Stimulated activated naive CD4-positive, alpha-beta T cell (primary cell): ENCODE measurements at regions not wholly inside any gene's neighbourhood (a gene's known extent, or its start where the extent isn't known, plus 50 kb on each side); places are given as distances from the start of the nearest gene placed in this dataset.
A peak's percentile ranks its signal among the peaks of the same experiment; 100 is the strongest.

Source experiments
- DNase-seq, 6 experiments: peaks; one replicate each; lab custom pipeline; 2025; lab: John Stamatoyannopoulos, UW

DNA sequence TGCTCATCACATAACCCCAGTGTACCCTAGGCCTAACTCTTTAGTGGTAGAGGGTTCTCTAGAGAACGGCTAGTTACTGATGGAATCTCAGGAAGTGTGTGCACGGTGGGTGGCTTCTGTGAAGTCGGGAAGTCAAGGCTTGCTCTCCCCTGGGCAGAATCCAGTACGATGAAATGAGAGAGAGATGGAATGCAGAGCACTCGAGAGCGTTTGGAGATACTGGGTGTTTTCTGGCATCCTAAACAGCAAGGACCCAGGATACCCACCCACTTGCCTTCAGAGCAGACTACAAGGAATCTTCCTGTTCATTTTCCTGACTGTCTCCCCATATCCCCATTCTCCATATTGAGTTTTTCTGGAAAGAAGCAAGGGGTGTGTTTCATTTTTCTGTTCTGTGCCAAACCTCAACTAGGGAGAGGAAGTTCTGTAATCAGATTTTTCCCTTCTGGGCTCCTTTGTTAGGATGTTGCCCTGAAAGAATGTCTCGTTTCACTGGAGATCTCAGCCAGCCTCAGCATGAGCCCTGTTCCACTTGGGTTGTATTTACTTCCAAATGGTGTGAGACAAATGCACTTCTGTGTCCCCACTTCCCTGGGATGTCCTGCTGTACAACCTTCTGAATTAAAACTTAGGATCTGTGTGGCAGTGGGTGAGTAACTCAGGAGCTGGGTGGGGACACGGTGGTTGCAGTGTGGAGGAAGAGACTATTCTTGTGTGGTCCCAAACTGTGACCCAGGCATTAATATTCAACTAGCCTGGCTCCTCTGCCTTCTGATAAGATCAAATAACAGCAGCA lies 108.9 kb upstream of the SPRY4 start:
- no peak for DNase-seq

DNA sequence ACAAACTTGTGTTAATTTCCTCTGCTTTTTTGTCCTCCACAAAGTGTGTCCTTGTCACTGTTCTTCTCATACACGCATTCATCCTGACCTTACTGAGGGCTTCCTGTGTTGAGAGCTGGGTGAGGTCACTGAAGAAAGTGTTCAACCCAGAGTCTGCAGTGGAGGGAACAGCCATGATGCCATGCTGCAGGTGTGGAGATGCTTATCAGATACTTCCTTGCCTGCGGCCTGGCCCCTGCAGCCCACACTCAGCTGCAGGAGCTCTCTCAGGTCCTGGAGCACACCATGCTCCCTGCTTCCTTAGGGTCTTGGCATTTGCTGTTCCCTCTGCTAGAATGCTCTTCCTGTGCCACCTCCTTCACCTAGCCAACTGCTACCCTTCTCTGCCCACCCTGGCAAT lies 108.1 kb upstream of the SPRY4 start:
- peak in 3 of 6 experiments; percentile 52 to 60 (median 59) for DNase-seq

DNA sequence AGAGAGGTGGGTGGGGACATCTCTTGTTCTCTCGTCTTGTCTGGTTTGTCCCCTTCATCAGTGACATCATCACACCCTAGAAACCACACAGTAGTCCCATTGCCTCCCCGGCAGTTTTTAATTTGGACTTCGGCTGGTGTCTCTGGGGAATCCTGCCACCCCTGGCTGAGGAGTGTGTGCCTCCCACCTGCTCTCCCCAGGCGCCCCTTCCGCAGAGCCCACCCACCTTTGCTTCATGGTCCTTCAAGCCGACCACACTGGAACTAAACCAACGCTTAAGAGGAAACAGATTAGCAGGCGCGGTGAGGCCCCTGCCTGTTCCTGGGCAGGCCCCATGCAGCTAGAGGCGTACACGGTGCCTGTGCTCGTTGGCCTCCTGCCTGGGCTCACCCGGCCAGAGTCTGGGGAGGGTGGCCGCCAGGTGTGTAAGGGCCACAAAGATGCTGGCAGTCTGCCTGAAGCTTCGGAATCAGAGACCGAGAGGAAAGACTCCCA lies 107.6 kb upstream of the SPRY4 start:
- DNase-seq, result peak in 1 of 6 experiments; percentile 57

DNA sequence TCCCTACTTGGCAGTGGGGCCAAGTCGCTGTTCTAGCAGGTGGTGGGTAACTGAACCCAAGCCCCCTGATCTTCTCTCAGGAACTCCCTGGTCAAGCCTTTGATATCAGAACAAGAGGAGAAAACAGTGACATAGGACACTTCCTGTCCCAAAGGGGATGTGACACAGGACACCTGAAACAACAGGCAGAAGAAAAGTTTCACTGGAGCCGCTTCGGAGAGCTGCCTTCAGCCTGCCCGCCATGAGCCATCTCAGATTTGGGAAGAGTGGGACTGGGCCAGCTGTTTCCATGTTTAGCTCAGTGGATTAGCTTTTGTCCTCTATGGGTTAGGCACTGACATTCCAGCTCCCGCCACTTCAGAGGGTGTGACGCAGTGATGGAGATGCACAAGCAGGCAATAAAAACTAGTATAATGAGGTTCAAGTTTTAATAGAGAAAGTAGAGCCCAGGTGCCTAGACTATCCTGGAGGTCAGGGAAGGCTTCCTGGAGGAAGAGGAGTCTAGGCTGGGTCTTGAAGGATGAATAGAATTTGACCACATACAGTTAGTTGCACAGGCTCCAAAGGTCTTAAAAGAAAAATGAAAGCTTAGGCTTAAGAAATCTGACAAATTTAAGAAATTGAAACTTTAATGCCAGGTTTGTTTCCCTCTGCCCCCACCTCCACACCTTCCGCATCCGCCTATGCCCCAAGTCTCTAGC lies 104.1 kb upstream of the SPRY4 start:
- DNase-seq, result no peak

DNA sequence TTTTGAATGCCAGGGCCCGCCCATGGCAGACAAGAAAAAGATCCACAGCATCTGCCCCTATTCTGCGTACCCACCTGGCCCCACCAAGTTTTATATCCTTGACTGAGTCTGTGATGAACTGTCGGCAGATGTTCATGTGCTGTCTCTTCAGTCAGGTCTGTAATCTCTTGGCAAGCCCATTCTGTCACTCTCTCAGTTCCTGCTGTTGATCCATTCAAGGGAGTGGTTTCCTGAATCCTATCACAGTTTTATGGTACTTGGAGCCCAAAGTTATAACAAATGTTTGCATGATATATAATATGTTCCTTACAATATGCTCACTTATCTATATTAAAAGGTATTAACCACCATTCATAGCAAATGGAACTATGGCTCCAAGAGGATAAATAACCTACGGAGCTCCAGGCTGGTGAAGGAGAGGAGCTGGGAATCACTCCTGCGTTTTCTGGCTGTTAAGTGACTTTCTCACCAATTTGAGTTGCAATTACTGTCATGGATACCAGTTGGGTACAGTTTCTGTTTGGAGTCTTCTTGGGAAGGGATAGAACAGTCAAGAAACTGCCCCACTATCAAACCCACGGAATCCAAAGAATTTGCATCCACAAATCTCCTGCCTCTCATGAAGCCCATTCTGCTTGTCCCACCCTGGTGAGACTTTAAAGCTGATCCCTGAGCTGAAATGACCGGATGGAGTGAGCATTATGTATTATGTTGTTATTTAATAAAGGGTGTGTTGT lies 103.4 kb upstream of the SPRY4 start:
- DNase-seq, result no peak

DNA sequence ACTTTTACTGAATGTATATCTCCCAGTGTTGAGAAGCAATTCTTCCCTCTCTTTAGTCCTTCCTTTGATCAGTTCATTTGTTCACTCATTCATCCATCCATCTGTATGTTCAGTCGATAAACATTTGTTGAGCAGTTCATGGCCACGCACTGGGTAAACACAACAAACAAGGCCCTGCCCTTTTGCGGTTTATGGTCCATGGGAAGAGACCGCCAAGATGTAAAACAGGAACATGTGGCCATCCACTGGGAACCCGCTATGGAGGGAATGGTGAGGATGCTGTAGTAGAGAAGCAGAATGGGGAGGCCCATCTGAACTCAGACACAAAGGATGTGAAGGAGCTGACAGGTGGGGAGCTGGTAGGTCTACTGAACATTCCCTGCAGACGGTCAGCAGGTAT lies 102.7 kb upstream of the SPRY4 start:
- no peak for DNase-seq

DNA sequence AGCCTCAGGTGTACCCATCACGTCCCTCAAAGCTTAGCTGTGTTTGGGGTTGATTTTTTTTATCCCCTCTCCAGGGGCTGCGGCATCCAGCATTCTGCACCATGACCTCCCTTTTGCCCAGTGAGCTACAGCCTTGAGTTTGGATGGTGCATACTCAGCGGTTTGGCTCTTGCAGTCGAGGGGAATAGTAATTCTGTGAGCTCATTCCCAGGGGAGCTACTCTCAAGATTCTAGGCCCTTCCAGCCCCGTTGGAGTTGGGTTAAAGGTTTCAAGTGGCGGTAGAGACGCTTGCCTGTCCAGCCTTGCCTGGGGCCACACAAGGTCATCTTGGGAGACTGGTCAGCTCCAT lies 102.2 kb upstream of the SPRY4 start:
- DNase-seq, result no peak

DNA sequence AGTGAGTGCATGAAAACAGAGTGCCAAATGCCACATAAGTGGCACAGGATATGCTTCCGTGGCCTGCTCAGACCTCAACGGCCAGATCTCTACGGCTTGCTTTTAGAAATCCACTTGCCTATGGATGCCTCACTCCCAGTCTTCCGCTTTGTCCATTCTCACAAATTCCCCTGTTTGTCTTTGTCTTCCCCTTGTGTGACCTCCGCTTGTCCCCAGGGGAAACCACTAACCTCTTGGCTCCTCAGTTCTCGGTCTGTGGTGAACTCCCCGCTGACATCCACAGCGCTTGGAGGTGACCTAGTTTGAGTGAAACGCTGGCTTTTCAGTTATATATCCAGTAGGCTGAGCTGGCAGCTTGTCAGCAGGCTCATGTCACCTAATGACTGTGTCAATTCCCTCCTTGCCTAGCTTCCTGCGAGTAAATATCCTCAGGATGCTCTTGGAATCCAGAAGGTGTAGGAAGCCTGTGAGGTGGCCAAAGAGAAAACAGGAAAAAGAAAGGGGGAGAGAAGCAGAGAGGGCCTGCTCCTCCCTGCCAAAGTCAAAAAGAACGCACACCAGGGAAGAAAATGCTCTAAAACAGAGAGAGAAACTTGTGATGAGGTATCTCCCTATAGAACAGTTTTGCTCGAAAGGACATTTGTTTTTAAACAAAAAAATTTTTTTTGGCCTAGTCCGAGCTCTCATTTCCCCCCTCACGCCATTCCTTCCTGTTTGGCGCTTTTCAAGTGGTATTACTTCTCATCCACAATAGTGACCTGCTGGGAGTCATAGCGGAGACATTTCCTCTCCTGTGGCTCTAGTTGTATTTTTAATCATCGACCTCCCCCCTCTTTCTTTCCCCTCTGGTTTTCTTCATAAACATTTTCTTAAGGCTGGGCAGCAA lies 101.6 kb upstream of the SPRY4 start:
- DNase-seq, result peak in 2 of 6 experiments; percentile 7 to 20

DNA sequence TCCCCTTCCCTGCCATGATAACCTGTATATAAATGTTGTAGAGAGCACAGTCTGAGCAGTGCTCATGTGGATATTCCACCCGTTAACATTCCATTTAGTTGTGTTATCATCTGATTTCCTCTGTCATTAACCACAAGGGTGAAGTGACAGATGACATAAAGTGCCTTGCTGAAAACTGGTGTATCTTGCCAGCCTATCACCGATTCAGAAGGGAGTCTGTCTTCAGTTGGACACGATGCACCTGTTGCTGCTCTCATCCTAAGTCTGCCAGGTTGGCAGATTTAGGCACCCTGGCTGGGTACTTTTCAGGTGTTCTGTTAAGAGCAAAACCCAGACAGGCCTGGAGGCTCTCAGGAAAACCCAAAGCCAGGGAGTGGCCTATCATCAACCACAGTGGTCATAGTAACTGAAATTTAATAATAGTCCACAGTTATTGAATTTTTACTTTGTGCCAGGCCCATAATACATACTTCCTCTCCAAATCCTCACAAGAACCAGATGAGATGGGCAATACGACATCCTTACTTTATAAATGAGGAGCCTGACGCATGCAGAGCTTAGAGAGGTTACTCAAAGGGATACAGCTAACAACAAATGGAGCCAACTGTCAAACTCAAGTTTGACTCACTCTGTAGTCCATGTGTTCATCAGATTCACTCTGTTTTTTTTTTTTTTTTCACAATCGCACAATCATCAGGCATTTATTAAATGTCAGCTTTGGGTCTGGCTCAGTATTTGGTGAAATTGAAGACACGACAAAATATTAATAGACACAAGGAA lies 100.7 kb upstream of the SPRY4 start:
- DNase-seq, result no peak

DNA sequence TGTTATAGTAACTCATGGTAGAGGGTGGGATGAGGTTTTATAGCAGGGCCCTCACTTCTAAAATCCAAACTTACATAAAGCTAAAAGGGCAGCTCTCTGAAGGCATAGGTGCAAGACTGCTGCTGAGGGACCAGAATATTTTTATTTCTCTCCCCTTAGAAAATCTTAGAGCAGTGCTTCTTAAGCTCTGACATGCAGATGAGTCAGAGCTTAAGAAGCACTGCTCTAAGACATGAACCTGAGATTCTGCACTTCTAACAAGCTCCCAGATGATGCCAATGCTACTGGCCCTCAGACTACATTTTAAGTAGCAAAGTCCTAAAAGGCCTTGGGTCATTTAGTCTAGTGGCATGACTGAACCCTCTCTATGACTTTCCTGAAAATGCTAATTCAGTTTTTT lies 97.6 kb upstream of the SPRY4 start:
- DNase-seq, result no peak

DNA sequence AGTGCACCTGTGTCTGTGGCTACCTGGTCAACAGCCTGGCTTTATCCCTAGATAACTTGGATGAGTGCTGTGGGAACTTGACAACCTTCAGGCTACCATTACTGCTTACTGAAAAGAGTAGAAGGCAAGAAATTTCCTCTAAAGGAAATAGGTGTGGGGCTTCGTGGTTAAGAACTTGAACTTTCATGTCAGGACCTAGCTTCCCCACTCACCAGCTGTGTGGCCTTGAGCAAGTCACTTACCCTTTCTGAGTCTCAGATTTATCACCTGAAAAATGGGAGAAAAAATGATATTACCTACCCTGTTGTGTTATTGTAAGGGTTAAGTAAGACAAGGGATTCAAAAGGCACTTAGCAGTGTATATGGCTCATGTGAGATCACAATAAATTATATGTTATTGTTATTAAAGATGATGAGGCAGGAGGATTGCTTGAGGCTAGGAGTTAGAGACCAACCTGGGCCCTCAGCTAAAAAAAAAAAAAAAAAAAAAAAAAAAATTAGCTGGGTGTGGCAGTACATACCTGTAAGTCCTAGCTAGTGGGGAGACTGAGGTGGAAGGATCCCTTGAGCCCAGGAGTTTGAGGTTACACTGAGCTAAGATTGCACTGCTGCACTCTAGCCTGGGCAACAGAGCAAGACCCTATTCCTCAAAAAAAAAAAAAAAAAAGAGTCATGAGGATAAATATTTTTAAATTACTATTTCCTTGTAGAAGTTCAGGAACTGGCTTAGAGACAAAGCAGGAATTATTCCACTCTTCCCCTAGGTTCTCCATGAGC lies 97.0 kb upstream of the SPRY4 start:
- peak in 1 of 6 experiments; percentile 7 for DNase-seq

DNA sequence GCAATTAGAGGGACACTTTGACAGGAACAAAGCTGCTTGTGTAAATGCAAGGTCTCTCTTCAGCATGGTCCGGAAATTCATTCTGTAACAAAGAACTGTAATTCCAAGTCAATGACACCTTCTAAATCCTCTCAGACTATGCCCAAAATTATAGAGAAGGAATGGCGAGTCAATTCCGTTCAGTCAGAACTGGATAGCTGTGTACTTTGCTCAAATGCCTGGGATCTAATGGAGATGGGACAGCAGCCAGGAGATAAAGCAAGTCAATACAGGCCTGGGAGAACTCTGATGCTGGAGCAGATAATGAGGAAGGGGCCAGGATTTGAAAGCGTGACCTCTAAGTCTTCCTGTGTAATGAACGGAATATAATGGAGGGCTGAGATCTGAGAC lies 96.4 kb upstream of the SPRY4 start:
- DNase-seq, result no peak

DNA sequence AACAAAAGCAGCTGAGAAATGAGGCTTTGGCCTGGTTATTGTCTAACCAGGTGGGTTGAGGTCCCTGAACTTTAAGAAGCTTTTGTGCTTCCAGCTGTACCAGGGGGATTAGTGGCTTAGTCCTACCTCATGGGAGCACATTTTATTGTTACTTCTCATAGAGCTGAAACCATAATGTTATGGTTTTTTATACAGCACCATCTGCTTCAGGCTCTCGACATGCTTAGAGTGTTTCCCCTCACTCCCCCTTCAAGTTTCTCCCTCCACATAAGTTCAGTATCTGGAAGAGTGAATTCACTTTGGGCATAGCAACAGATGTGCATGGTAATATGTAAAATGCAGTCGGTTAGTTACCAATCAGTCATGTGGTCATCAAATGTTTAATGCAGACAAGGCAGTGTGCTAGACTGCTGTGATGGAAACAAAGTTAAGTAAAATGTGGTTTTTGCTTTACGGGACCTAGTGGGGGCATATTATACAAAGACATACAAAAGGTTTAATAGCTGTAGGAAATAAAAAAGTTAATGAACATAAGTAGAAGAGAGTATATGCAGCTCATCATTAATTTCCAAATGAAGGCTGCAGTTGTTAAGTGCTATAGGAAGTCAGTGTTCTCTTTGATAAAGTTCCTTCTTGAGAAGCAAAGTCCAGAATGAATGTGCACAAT lies 95.9 kb upstream of the SPRY4 start:
- DNase-seq, result no peak

DNA sequence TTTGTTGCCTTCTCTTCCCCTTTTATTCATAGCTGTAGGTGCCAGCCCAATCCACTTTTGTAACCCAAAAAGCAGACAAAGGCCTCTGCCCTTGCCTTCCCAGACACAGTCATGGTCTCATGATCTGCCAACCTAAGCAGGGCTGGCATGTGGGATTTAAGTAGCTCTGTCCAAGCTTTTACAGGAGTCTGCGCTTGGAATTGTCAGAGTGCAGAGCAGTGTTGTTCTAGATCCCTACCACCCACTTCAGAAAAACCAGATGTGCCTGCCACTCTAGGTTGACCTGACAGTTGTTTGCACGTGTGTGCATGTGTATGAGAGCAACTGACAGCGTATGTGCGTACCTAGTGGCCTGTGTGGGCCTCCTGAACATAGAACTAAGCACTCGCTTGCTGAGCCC lies 87.8 kb upstream of the SPRY4 start:
- no peak for DNase-seq

DNA sequence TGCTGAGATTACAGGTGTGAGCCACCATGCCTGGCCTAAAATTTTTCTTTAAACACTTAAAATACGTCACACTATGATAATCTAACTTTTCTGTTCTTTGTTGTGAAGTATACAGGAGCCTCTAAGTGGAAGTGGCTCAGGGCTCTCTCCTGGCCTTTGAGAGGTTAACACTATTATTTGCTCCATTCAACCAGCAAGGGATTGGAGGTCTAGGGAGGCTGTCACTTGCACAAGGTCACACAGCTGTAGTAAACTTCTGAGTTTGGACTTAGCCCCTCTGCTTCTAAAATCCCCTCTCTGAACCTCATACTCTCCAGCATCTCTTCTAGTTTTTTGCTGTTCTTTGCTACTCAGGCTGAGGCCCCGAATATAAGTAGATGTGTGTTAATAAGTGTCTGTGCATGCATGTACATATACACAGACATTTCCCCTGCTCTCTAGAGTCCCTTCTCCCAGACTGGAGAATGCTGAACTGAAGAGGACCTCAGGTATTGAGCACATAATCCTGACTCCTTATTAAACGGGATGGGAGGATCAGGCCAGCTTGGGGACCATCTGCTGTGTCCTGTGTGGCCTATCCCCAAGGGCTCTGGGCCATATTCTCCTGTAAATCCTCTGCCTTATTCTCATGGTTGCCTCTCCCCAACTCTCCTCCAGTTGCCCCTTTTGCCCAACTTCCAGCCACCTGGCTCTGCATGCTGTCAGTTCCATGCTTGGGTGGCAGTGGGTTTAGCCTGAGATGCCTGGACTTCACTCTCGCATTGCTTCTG lies 87.0 kb upstream of the SPRY4 start:
- DNase-seq, result no peak

DNA sequence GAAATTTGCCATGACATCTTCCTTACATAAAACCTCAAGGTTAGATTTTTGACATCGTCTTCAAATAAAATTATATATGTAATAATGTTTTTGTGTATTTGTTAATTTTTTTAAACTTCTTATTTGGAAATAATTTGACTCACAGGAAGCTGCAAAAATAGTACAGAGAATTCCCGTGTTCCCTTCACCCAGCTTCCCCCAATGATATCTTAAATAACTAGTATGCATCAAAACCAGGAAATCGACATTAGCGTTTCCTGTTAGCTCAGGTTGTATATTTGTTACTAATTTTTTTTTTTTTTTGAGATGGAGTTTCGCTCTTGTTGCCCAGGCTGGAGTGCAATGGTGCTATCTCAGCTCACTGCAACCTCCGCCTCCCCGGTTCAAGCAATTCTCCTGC lies 86.3 kb upstream of the SPRY4 start:
- no peak for DNase-seq

DNA sequence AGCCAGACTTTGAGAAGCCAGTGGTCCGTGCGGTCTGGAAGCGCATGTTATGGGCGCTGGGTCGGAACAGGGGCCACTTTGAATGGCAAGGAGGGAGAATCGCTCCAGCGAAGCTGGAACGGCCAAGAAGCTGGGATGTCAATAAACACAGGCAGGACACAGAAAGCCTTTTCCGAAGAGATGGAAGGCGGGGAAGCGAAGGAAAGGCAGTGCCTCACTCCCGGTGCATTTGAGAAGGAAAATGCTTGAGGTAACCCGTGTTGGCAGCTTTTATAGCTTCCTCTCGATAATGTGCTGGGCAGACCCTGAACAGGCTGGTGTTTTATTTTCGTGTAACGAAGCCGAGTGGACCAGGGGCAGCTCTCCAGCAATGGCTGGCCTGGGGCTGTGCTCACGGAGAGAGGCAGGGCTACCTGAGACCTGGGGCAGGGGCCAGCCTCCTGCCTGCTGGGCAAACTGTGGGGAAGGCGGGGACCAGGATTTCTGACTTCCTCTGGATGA lies 84.2 kb upstream of the SPRY4 start:
- DNase-seq, result no peak

DNA sequence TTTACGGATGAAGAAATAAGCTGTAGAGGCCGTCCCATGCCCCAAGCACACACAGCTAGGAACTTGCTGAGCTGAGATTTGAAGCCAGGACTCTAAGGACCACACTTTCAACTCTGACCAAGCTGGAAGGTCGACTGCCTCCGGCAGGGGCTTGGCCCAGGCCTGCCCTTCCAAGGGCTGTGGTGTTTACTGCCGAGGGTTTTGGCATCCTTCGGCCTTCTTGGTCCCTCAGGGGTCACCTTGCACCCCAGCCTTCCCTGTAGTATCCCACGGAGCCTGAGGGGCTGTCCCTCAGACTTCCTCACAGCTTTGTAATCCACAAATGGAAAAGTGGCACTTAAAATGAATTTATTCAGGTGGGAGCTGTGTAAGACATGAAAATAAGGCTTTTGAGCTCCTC lies 83.7 kb upstream of the SPRY4 start:
- DNase-seq, result no peak
